Activated CD4-positive, alpha-beta memory T cell treated with anti-CD3 and anti-CD28 coated beads for 36 hours (primary cell): ENCODE measurements at regions not wholly inside any gene's neighbourhood (a gene's known extent, or its start where the extent isn't known, plus 50 kb on each side); places are given as distances from the start of the nearest gene placed in this dataset.
A peak's percentile ranks its signal among the peaks of the same experiment; 100 is the strongest.

Experiments used
- CTCF ChIA-PET: fragments of 350-600 bp; sonication (Branson Sonifier 250); formaldehyde crosslinking; loops from one replicate; lab custom pipeline; 2021; ENCODE audit warnings: antibody characterized with exemption, inconsistent platforms; lab: Charles Lee
- POLR2A ChIA-PET: fragments of 350-600 bp; sonication (Branson Sonifier 250); formaldehyde crosslinking; loops from one replicate; lab custom pipeline; 2021; ENCODE audit warnings: antibody characterized with exemption; lab: Charles Lee
- DNase-seq: peaks from one replicate; pipeline ENCODE4 v3.0.0-alpha.2; 2020
- H3K27ac Mint-ChIP-seq: one replicate; pipeline ENCODE4 v1.8.0; 2021; ENCODE audit warnings: mixed read lengths
- H3K27me3 Mint-ChIP-seq: one replicate; pipeline ENCODE4 v1.8.0; 2021; ENCODE audit warnings: mixed read lengths
- H3K36me3 Mint-ChIP-seq: one replicate; pipeline ENCODE4 v1.8.0; 2021; ENCODE audit warnings: mixed read lengths
- H3K4me1 Mint-ChIP-seq: one replicate; pipeline ENCODE4 v1.8.0; 2021; ENCODE audit warnings: low read depth, mixed read lengths
- H3K4me3 Mint-ChIP-seq: one replicate; pipeline ENCODE4 v1.8.0; 2021; ENCODE audit warnings: mild to moderate bottlenecking, mixed read lengths
- H3K9me3 Mint-ChIP-seq: one replicate; pipeline ENCODE4 v1.8.0; 2021; ENCODE audit warnings: mixed read lengths
- intact Hi-C: fragments of 100-400 bp; cut with micrococcal nuclease; formaldehyde crosslinking; loops from one replicate; pipeline ENCODE4 v1.15.1; 2023

GRCh38 chr13:73254827-73255226 lies 196.0 kb downstream of the KLF5 start:
- CTCF ChIA-PET: no interaction called here
- DNase-seq: no peak
- Mint-ChIP-seq H3K27me3 (peaks cover 2% of the 10 kb centered on the region), H3K36me3 (no peaks in the 10 kb centered on the region), H3K4me3 (no peak overlapping the region), H3K27ac (no peak overlapping the region), H3K9me3 (no peaks in the 10 kb centered on the region), H3K4me1 (no peaks in the 10 kb centered on the region)
- intact Hi-C loops: no loop called here
- POLR2A ChIA-PET: no interaction called here

- no peak overlapping the region for H3K27ac Mint-ChIP-seq
- POLR2A ChIA-PET: no interaction called here
- DNase-seq: no peak
- no peaks in the 10 kb centered on the region for H3K27me3 Mint-ChIP-seq
- H3K4me3 Mint-ChIP-seq: no peak overlapping the region
- no peaks in the 10 kb centered on the region for H3K4me1 Mint-ChIP-seq
- intact Hi-C loops: no loop called here
- H3K36me3 Mint-ChIP-seq: no peaks in the 10 kb centered on the region
- no peaks in the 10 kb centered on the region for H3K9me3 Mint-ChIP-seq
- CTCF ChIA-PET: no interaction called here
These were observed 192.9 kb downstream of the KLF5 start for GRCh38 chr13:73251626-73252265.

GRCh38 chr13:73250061-73250460 lies 191.3 kb downstream of the KLF5 start:
- CTCF ChIA-PET: no interaction called here

GRCh38 chr13:73248711-73249580 lies 190.1 kb downstream of the KLF5 start:
- Mint-ChIP-seq H3K4me1 (no peaks in the 10 kb centered on the region), H3K27ac (no peak overlapping the region), H3K4me3 (no peak overlapping the region), H3K36me3 (no peaks in the 10 kb centered on the region), H3K27me3 (no peaks in the 10 kb centered on the region), H3K9me3 (no peaks in the 10 kb centered on the region)
- intact Hi-C loops: no loop called here
- ChIA-PET CTCF (no interaction called here), POLR2A (no interaction called here)
- no peak for DNase-seq

More at GRCh38 chr13:73250061-73250460, 191.3 kb downstream of the KLF5 start:
- Mint-ChIP-seq H3K4me3 (no peak overlapping the region), H3K36me3 (no peaks in the 10 kb centered on the region), H3K27ac (no peak overlapping the region), H3K9me3 (no peaks in the 10 kb centered on the region), H3K27me3 (no peaks in the 10 kb centered on the region), H3K4me1 (no peaks in the 10 kb centered on the region)
- intact Hi-C loops: no loop called here
- POLR2A ChIA-PET: no interaction called here
- DNase-seq: no peak

- Mint-ChIP-seq H3K36me3 (no peaks in the 10 kb centered on the region), H3K4me1 (no peaks in the 10 kb centered on the region), H3K9me3 (no peaks in the 10 kb centered on the region), H3K27ac (no peak overlapping the region), H3K27me3 (no peaks in the 10 kb centered on the region), H3K4me3 (no peak overlapping the region)
- POLR2A ChIA-PET: no interaction called here
- intact Hi-C loops: no loop called here
- CTCF ChIA-PET: no interaction called here
- no peak for DNase-seq
These were observed 189.3 kb downstream of the KLF5 start for GRCh38 chr13:73248154-73248553.

GRCh38 chr13:73245246-73245645 lies 186.4 kb downstream of the KLF5 start:
- Mint-ChIP-seq H3K4me1 (no peaks in the 10 kb centered on the region), H3K27me3 (no peaks in the 10 kb centered on the region), H3K4me3 (no peak overlapping the region), H3K27ac (no peak overlapping the region), H3K9me3 (no peaks in the 10 kb centered on the region), H3K36me3 (no peaks in the 10 kb centered on the region)
- POLR2A ChIA-PET: no interaction called here
- intact Hi-C loops: no loop called here
- CTCF ChIA-PET: no interaction called here
- no peak for DNase-seq

GRCh38 chr13:73244467-73244866 lies 185.7 kb downstream of the KLF5 start:
- intact Hi-C loops: no loop called here
- ChIA-PET CTCF (no interaction called here), POLR2A (no interaction called here)
- Mint-ChIP-seq H3K27ac (no peak overlapping the region), H3K27me3 (no peaks in the 10 kb centered on the region), H3K4me3 (no peak overlapping the region), H3K4me1 (no peaks in the 10 kb centered on the region), H3K9me3 (no peaks in the 10 kb centered on the region), H3K36me3 (no peaks in the 10 kb centered on the region)
- no peak for DNase-seq

GRCh38 chr13:73242515-73243015 lies 183.8 kb downstream of the KLF5 start:
- POLR2A ChIA-PET: no interaction called here
- CTCF ChIA-PET: no interaction called here

GRCh38 chr13:73240193-73240592 lies 181.4 kb downstream of the KLF5 start:
- H3K4me1 Mint-ChIP-seq: no peaks in the 10 kb centered on the region
- ChIA-PET POLR2A (no interaction called here), CTCF (no interaction called here)
- H3K27ac Mint-ChIP-seq: no peak overlapping the region
- H3K36me3 Mint-ChIP-seq: no peaks in the 10 kb centered on the region
- H3K4me3 Mint-ChIP-seq: no peak overlapping the region
- DNase-seq: no peak
- no peaks in the 10 kb centered on the region for H3K9me3 Mint-ChIP-seq
- intact Hi-C loops: no loop called here
- no peaks in the 10 kb centered on the region for H3K27me3 Mint-ChIP-seq

More at GRCh38 chr13:73242515-73243015, 183.8 kb downstream of the KLF5 start:
- H3K27ac Mint-ChIP-seq: no peak overlapping the region
- H3K27me3 Mint-ChIP-seq: no peaks in the 10 kb centered on the region
- DNase-seq: no peak
- H3K36me3 Mint-ChIP-seq: no peaks in the 10 kb centered on the region
- no peak overlapping the region for H3K4me3 Mint-ChIP-seq
- intact Hi-C loops: no loop called here
- no peaks in the 10 kb centered on the region for H3K4me1 Mint-ChIP-seq
- H3K9me3 Mint-ChIP-seq: no peaks in the 10 kb centered on the region

- DNase-seq: no peak
- intact Hi-C loops: no loop called here
- H3K27me3 Mint-ChIP-seq: peaks cover 2% of the 10 kb centered on the region
- H3K4me1 Mint-ChIP-seq: peaks cover 9% of the 10 kb centered on the region
- no peak overlapping the region for H3K27ac Mint-ChIP-seq
- POLR2A ChIA-PET: no interaction called here
- no peaks in the 10 kb centered on the region for H3K9me3 Mint-ChIP-seq
- CTCF ChIA-PET: no interaction called here
- H3K36me3 Mint-ChIP-seq: no peaks in the 10 kb centered on the region
- no peak overlapping the region for H3K4me3 Mint-ChIP-seq
These were observed 176.6 kb downstream of the KLF5 start for GRCh38 chr13:73235385-73235784.

GRCh38 chr13:73231471-73231870 lies 172.7 kb downstream of the KLF5 start:
- ChIA-PET POLR2A (no interaction called here), CTCF (no interaction called here)
- DNase-seq: no peak
- H3K27ac Mint-ChIP-seq: no peak overlapping the region
- H3K4me1 Mint-ChIP-seq: peaks cover 25% of the 10 kb centered on the region
- peaks cover 3% of the 10 kb centered on the region for H3K27me3 Mint-ChIP-seq
- intact Hi-C loops: loop anchor here (2.0 kb wide), 1 partner anchor 73 kb away; no protein-coding TSS in a partner anchor
- no peak overlapping the region for H3K4me3 Mint-ChIP-seq
- H3K36me3 Mint-ChIP-seq: no peaks in the 10 kb centered on the region
- H3K9me3 Mint-ChIP-seq: no peaks in the 10 kb centered on the region

- Mint-ChIP-seq H3K27ac (no peak overlapping the region), H3K4me3 (no peak overlapping the region), H3K9me3 (no peaks in the 10 kb centered on the region), H3K4me1 (peaks cover 25% of the 10 kb centered on the region), H3K36me3 (no peaks in the 10 kb centered on the region), H3K27me3 (peaks cover 6% of the 10 kb centered on the region)
- POLR2A ChIA-PET: no interaction called here
- intact Hi-C loops: loop anchor here (2.0 kb wide), 1 partner anchor 74 kb away; no protein-coding TSS in a partner anchor
- CTCF ChIA-PET: no interaction called here
- peak; percentile 43 for DNase-seq
These were observed 171.9 kb downstream of the KLF5 start for GRCh38 chr13:73230716-73231115.
